IMR-90 (cell line): ENCODE measurements at regions not wholly inside any gene's neighbourhood (a gene's known extent, or its start where the extent isn't known, plus 50 kb on each side); places are given as distances from the start of the nearest gene placed in this dataset.

ENCODE experiments used
- ATAC-seq: fragments of 200-7000 bp; cut with Tn5 transposase; 2 replicates; pipeline ENCODE4 v1.9.1; 2020; ENCODE audit warnings: low read depth, mild to moderate bottlenecking, moderate library complexity
- BruUV-seq: library from RNA; stranded (reverse); fragments of 400-500 nt; replicated peaks from 2 replicates; lab custom pipeline; 2021; lab: Mats Ljungman, UMichigan
- CTCF ChIA-PET: fragments of 300-600 bp; formaldehyde crosslinking; extraction: SDS; loops from one replicate; lab custom pipeline; 2021; ENCODE audit warnings: antibody characterized with exemption; lab: Yijun Ruan, JAX
- POLR2A ChIA-PET: fragments of 300-600 bp; sonication (Branson Sonifier 250); formaldehyde crosslinking; loops from one replicate; lab custom pipeline; 2022; ENCODE audit warnings: antibody characterized with exemption; ENCODE audit not compliant: unreplicated experiment; lab: Charles Lee
- DNase-seq: peaks from one replicate; pipeline ENCODE4 v3.0.0; 2013
- H2AFZ ChIP-seq: replicated peaks from 2 replicates; pipeline ENCODE3; 2013; ENCODE audit warnings: low read length, mild to moderate bottlenecking; ENCODE audit not compliant: poor library complexity
- H2AK5ac ChIP-seq: 2 replicates; pipeline ENCODE4 v1.6.1; 2013; ENCODE audit warnings: low read depth, low read length, inconsistent platforms
- H2AK9ac ChIP-seq: replicated peaks from 2 replicates; pipeline ENCODE3; 2013; ENCODE audit warnings: mild to moderate bottlenecking, low read depth, low read length, moderate library complexity; ENCODE audit not compliant: poor library complexity
- H2BK120ac ChIP-seq: 2 replicates; pipeline ENCODE4 v1.6.1; 2013; ENCODE audit warnings: low read depth, low read length, inconsistent platforms
- H2BK15ac ChIP-seq: 3 replicates; pipeline ENCODE4 v1.6.1; 2013; ENCODE audit warnings: low read depth, low read length, inconsistent platforms
- H2BK20ac ChIP-seq: 2 replicates; pipeline ENCODE4 v1.6.1; 2013; ENCODE audit warnings: low read depth, mild to moderate bottlenecking, inconsistent platforms, low read length, moderate library complexity
- H2BK5ac ChIP-seq: 2 replicates; pipeline ENCODE4 v1.6.1; 2013; ENCODE audit warnings: mild to moderate bottlenecking, low read depth, low read length, inconsistent platforms; ENCODE audit not compliant: poor library complexity, severe bottlenecking
- H3K14ac ChIP-seq: replicated peaks from 2 replicates; pipeline ENCODE4 v1.6.1; 2013; ENCODE audit warnings: low read depth, low read length, inconsistent platforms
- H3K18ac ChIP-seq: 2 replicates; pipeline ENCODE4 v1.6.1; 2013; ENCODE audit warnings: low read depth, low read length, control low read depth
- H3K23ac ChIP-seq: 2 replicates; pipeline ENCODE4 v1.6.1; 2013; ENCODE audit warnings: low read depth, low read length, inconsistent platforms
- H3K27ac ChIP-seq: 2 replicates; pipeline ENCODE4 v1.5.1; 2013; ENCODE audit warnings: mild to moderate bottlenecking, control low read depth, low read length; ENCODE audit not compliant: insufficient read depth
- H3K27me3 ChIP-seq: 2 replicates; pipeline ENCODE4 v1.6.1; 2013; ENCODE audit warnings: low read length; ENCODE audit not compliant: control insufficient read depth, insufficient read depth
- H3K36me3 ChIP-seq: 2 replicates; pipeline ENCODE4 v1.6.1; 2013; ENCODE audit warnings: low read length, mixed read lengths; ENCODE audit not compliant: control insufficient read depth, insufficient read depth
- H3K4ac ChIP-seq: 2 replicates; pipeline ENCODE4 v1.6.1; 2013; ENCODE audit warnings: low read depth, low read length, inconsistent platforms
- H3K4me1 ChIP-seq: 2 replicates; pipeline ENCODE4 v1.6.1; 2013; ENCODE audit warnings: low read length, mixed read lengths; ENCODE audit not compliant: control insufficient read depth, insufficient read depth
- H3K4me2 ChIP-seq: 2 replicates; pipeline ENCODE4 v1.6.1; 2013; ENCODE audit warnings: low read depth, mild to moderate bottlenecking, control low read depth, low read length, moderate library complexity
- H3K4me3 ChIP-seq: 2 replicates; pipeline ENCODE4 v1.5.1; 2013; ENCODE audit warnings: low read depth, mild to moderate bottlenecking, control low read depth, low read length, moderate library complexity; ENCODE audit not compliant: insufficient read depth
- H3K56ac ChIP-seq: 2 replicates; pipeline ENCODE4 v1.6.1; 2013; ENCODE audit warnings: low read length, inconsistent platforms; ENCODE audit not compliant: insufficient read depth; ENCODE audit errors: extremely low read depth
- H3K79me1 ChIP-seq, 2 experiments: 2 replicates each; pipeline ENCODE4 v1.6.1; 2013; ENCODE audit warnings: low read length in 2 of 2, inconsistent platforms in 1 of 2, low read depth in 1 of 2
- H3K9ac ChIP-seq: 2 replicates; pipeline ENCODE4 v1.6.1; 2013; ENCODE audit warnings: low read depth, low read length, control low read depth
- H3K9me1 ChIP-seq: 2 replicates; pipeline ENCODE4 v1.6.1; 2013; ENCODE audit warnings: low read length, inconsistent platforms; ENCODE audit not compliant: insufficient read depth
- H3K9me3 ChIP-seq: 2 replicates; pipeline ENCODE4 v1.6.1; 2013; ENCODE audit warnings: low read length; ENCODE audit not compliant: control insufficient read depth, insufficient read depth
- H4K20me1 ChIP-seq: 2 replicates; pipeline ENCODE4 v1.6.1; 2013; ENCODE audit warnings: low read length, inconsistent platforms; ENCODE audit not compliant: insufficient read depth
- H4K5ac ChIP-seq: 2 replicates; pipeline ENCODE4 v1.6.1; 2013; ENCODE audit warnings: mild to moderate bottlenecking, low read depth, low read length, control low read depth
- H4K8ac ChIP-seq, 2 experiments: 2 replicates each; pipeline ENCODE4 v1.6.1; 2013; ENCODE audit warnings: low read depth in 2 of 2, low read length in 2 of 2, control low read depth in 1 of 2, inconsistent platforms in 1 of 2
- H4K91ac ChIP-seq: 2 replicates; pipeline ENCODE4 v1.6.1; 2013; ENCODE audit warnings: low read depth, low read length, inconsistent platforms; ENCODE audit not compliant: insufficient read depth
- FOS ChIP-seq: fragments of 150-350 bp; IDR thresholded peaks from 2 replicates; pipeline ENCODE4 v1.6.1; 2016; ENCODE audit warnings: low read depth, low read length
- WGBS, 2 experiments: methylation state at CpG; one replicate each; pipeline versions ENCODE4 v1.1.5 to v1.1.7; 2013; ENCODE audit warnings: missing lambda C conversion rate in 2 of 2; ENCODE audit not compliant: insufficient read length in 1 of 2; ENCODE audit errors: extremely low coverage in 2 of 2; 5-methylcytosine and 5-hydroxymethylcytosine counted together
- dilution Hi-C: fragments of 300-500 bp; cut with HindIII; formaldehyde crosslinking; loops from one replicate; pipeline ENCODE4 v1.14.3; 2018; ENCODE audit warnings: low sequenced_read_pairs; ENCODE audit not compliant: unreplicated experiment
- in situ Hi-C: fragments of 300-500 bp; cut with MboI; formaldehyde crosslinking; loops from 3 replicates; pipeline ENCODE4 v1.14.3; 2019; ENCODE audit warnings: low sequenced_read_pairs, inconsistent platforms, mixed read lengths
- intact Hi-C: fragments of 100-400 bp; cut with micrococcal nuclease; formaldehyde crosslinking; loops from 2 replicates; pipeline ENCODE4 v1.10.0; 2022
- TF ChIP-seq, protein P1 (sequence below): fragments of 150-350 bp; IDR thresholded peaks from 2 replicates; pipeline ENCODE4 v1.6.1; 2017; ENCODE audit warnings: mild to moderate bottlenecking, antibody characterized with exemption, low read length, low read depth

- no peak for DNase-seq
- H3K14ac ChIP-seq, result no peak overlapping the region; the same call in 1 of the 2 replicates
- H3K4ac ChIP-seq, result peak overlapping the region; percentile 33; the same call in 1 of the 2 replicates
- H3K4me1 ChIP-seq, result peaks cover 11% of the 10 kb centered on the region; the same call in 1 of the 2 replicates
- WGBS, 2 experiments, result no CpG with 5 or more reads among the region's 2 CpGs
- H2BK120ac ChIP-seq, result peak overlapping the region; percentile 20; the same call in 1 of the 2 replicates
- H4K5ac ChIP-seq, result no peak overlapping the region
- dilution Hi-C loops, result no loop called here
- H2BK5ac ChIP-seq, result no peak overlapping the region
- no peak overlapping the region; the same call in 1 of the 2 replicates for H3K18ac ChIP-seq
- in situ Hi-C loops, result no loop called here
- no peak overlapping the region for H4K91ac ChIP-seq
- no peak overlapping the region for H3K56ac ChIP-seq
- H2AK5ac ChIP-seq, result no peak overlapping the region; the same call in 1 of the 2 replicates
- peak overlapping the region; percentile 23; the same call in 1 of the 2 replicates for H2BK20ac ChIP-seq
- intact Hi-C loops, result no loop called here
- peaks cover 7% of the 10 kb centered on the region for H4K20me1 ChIP-seq
- peaks cover 4% of the 10 kb centered on the region; the same call in 1 of the 2 replicates for H3K9me1 ChIP-seq
- H3K23ac ChIP-seq, result no peak overlapping the region
- no peak overlapping the region for H3K9ac ChIP-seq
- H2BK15ac ChIP-seq, result no peak overlapping the region
- H2AK9ac ChIP-seq, result no peak overlapping the region
- no peak overlapping the region for H2AFZ ChIP-seq
- H3K4me2 ChIP-seq, result no peak overlapping the region
- H3K79me1 ChIP-seq, result no peaks in the 10 kb centered on the region
- POLR2A ChIA-PET, result no interaction called here
- no TSS peak for BruUV-seq
- H3K9me3 ChIP-seq, result no peaks in the 10 kb centered on the region
- H3K27me3 ChIP-seq, result peaks cover 37% of the 10 kb centered on the region
- H4K8ac ChIP-seq, result no peak overlapping the region
- no peak overlapping the region for H3K27ac ChIP-seq
- no peak for TF ChIP-seq FOS
- TF ChIP-seq, protein P1, sequence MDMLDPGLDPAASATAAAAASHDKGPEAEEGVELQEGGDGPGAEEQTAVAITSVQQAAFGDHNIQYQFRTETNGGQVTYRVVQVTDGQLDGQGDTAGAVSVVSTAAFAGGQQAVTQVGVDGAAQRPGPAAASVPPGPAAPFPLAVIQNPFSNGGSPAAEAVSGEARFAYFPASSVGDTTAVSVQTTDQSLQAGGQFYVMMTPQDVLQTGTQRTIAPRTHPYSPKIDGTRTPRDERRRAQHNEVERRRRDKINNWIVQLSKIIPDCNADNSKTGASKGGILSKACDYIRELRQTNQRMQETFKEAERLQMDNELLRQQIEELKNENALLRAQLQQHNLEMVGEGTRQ, result peak; percentile 9; the same call in 1 of the 2 replicates
- no peaks in the 10 kb centered on the region for H3K36me3 ChIP-seq
- no peak for ATAC-seq
- H3K4me3 ChIP-seq, result no peak overlapping the region
- CTCF ChIA-PET, result no interaction called here
Observed at GRCh38 chr1:203422656-203423055, 53.0 kb upstream of the PRELP start.
